Panc1 (cell line): ENCODE measurements at regions not wholly inside any gene's neighbourhood (a gene's known extent, or its start where the extent isn't known, plus 50 kb on each side); places are given as distances from the start of the nearest gene placed in this dataset.
A peak's percentile ranks its signal among the peaks of the same experiment; 100 is the strongest.

ENCODE experiments used
- ATAC-seq: fragments of 200-7000 bp; cut with Tn5 transposase; 2 replicates; pipeline ENCODE4 v1.9.1; 2020; ENCODE audit warnings: mild to moderate bottlenecking, moderate library complexity
- BruUV-seq: library from RNA; stranded (reverse); fragments of 400-500 nt; replicated peaks from 2 replicates; lab custom pipeline; 2021; lab: Mats Ljungman, UMichigan
- CTCF ChIA-PET: fragments of 300-600 bp; sonication (Branson Sonifier 250); formaldehyde crosslinking; loops from one replicate; lab custom pipeline; 2022; ENCODE audit warnings: antibody characterized with exemption; lab: Charles Lee
- POLR2A ChIA-PET: fragments of 300-600 bp; sonication (Branson Sonifier 250); formaldehyde crosslinking; loops from one replicate; lab custom pipeline; 2022; ENCODE audit warnings: antibody characterized with exemption; lab: Charles Lee
- DNase-seq: peaks from one replicate; pipeline ENCODE4 v3.0.0-alpha.2; 2010; ENCODE audit warnings: low read depth, low spot score
- H3K27ac ChIP-seq: 2 replicates; pipeline ENCODE4 v1.5.1; 2011; ENCODE audit warnings: mild to moderate bottlenecking, low read length, inconsistent platforms
- H3K27me3 ChIP-seq: fragments of 200-500 bp; sonication (Bioruptor generic); 2 replicates; pipeline ENCODE4 v1.6.0; 2014; ENCODE audit warnings: low read length, inconsistent platforms; ENCODE audit not compliant: control insufficient read depth, insufficient read depth
- H3K36me3 ChIP-seq: fragments of 200-500 bp; sonication (Bioruptor generic); 2 replicates; pipeline ENCODE4 v1.5.1; 2014; ENCODE audit warnings: inconsistent platforms, mild to moderate bottlenecking, low read length, moderate library complexity; ENCODE audit not compliant: control insufficient read depth, insufficient read depth
- H3K4me1 ChIP-seq: 2 replicates; pipeline ENCODE4 v1.5.1; 2011; ENCODE audit warnings: inconsistent platforms, mild to moderate bottlenecking, low read length, moderate library complexity; ENCODE audit not compliant: control insufficient read depth, insufficient read depth
- H3K4me3 ChIP-seq, 2 experiments: 2 replicates each; pipeline ENCODE4 v1.5.1; 2011 to 2012; ENCODE audit warnings: low read depth in 2 of 2, low read length in 2 of 2, mild to moderate bottlenecking in 2 of 2, inconsistent platforms in 1 of 2, moderate library complexity in 1 of 2
- H3K9me3 ChIP-seq: fragments of 200-500 bp; sonication (Bioruptor generic); 2 replicates; pipeline ENCODE4 v1.5.1; 2014; ENCODE audit warnings: low read depth, mild to moderate bottlenecking, inconsistent platforms, low read length, moderate library complexity; ENCODE audit not compliant: control insufficient read depth, insufficient read depth
- POLR2AphosphoS5 ChIP-seq: IDR thresholded peaks from 2 replicates; pipeline ENCODE4 v1.6.1; 2012; ENCODE audit warnings: mild to moderate bottlenecking, low read depth, low read length, moderate library complexity
- SIN3A ChIP-seq: IDR thresholded peaks from 2 replicates; pipeline ENCODE4 v1.6.1; 2012; ENCODE audit warnings: low read depth, mild to moderate bottlenecking, low read length, moderate library complexity, borderline replicate concordance; ENCODE audit not compliant: insufficient read depth
- TCF7L2 ChIP-seq: IDR thresholded peaks from 2 replicates; pipeline ENCODE4 v1.6.1; 2011; ENCODE audit warnings: mild to moderate bottlenecking, low read depth, low read length, inconsistent platforms
- in situ Hi-C: cut with HindIII; loops from 2 replicates; pipeline ENCODE4 v1.10.0; 2016; ENCODE audit warnings: low sequenced_read_pairs, low pct_unique_long_range_greater_than_20kb
- intact Hi-C: fragments of 100-400 bp; cut with micrococcal nuclease; formaldehyde crosslinking; loops from one replicate; pipeline ENCODE4 v1.10.0; 2022; ENCODE audit not compliant: unreplicated experiment
- TF ChIP-seq, protein P1 (sequence below): fragments of 450-650 bp; IDR thresholded peaks from 2 replicates; pipeline ENCODE4 v1.5.1; 2017; ENCODE audit warnings: mild to moderate bottlenecking
- TF ChIP-seq, protein P2 (sequence below), 2 experiments: IDR thresholded peaks; 2 replicates each; pipeline ENCODE4 v1.6.1; 2011 to 2012; ENCODE audit warnings: low read depth in 2 of 2, control low read depth in 1 of 2, low read length in 1 of 2, mild to moderate bottlenecking in 1 of 2, moderate library complexity in 1 of 2; ENCODE audit not compliant: insufficient read depth in 1 of 2

GRCh38 chr1:62370594-62370993 lies 51.4 kb upstream of the KANK4 start:
- intact Hi-C loops: no loop called here
- Histone ChIP-seq H3K36me3 (no peaks in the 10 kb centered on the region), H3K27ac (no peak overlapping the region), H3K27me3 (peaks cover 3% of the 10 kb centered on the region; the same call in 1 of the 2 replicates), H3K4me3 (no peak overlapping the region), H3K9me3 (no peaks in the 10 kb centered on the region), H3K4me1 (no peaks in the 10 kb centered on the region)
- ChIA-PET CTCF (no interaction called here), POLR2A (no interaction called here)
- BruUV-seq: no TSS peak
- in situ Hi-C loops: no loop called here
- no peak for TF ChIP-seq POLR2AphosphoS5
- TF ChIP-seq, protein P1, sequence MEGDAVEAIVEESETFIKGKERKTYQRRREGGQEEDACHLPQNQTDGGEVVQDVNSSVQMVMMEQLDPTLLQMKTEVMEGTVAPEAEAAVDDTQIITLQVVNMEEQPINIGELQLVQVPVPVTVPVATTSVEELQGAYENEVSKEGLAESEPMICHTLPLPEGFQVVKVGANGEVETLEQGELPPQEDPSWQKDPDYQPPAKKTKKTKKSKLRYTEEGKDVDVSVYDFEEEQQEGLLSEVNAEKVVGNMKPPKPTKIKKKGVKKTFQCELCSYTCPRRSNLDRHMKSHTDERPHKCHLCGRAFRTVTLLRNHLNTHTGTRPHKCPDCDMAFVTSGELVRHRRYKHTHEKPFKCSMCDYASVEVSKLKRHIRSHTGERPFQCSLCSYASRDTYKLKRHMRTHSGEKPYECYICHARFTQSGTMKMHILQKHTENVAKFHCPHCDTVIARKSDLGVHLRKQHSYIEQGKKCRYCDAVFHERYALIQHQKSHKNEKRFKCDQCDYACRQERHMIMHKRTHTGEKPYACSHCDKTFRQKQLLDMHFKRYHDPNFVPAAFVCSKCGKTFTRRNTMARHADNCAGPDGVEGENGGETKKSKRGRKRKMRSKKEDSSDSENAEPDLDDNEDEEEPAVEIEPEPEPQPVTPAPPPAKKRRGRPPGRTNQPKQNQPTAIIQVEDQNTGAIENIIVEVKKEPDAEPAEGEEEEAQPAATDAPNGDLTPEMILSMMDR: 0 out of 2 replicates have a peak, but pooled peaks have one; percentile 6
- no peak for TF ChIP-seq TCF7L2
- no peak for DNase-seq
- ATAC-seq: no peak

- in situ Hi-C loops: no loop called here
Measured at GRCh38 chr1:62371375-62371774, 52.1 kb upstream of the KANK4 start.

More at GRCh38 chr1:62371375-62371774, 52.1 kb upstream of the KANK4 start:
- intact Hi-C loops: no loop called here
- DNase-seq (no peak), ATAC-seq (no peak)
- Histone ChIP-seq H3K4me1 (no peaks in the 10 kb centered on the region), H3K4me3 (no peak overlapping the region), H3K9me3 (no peaks in the 10 kb centered on the region), H3K27ac (no peak overlapping the region), H3K27me3 (peaks cover 3% of the 10 kb centered on the region; the same call in 1 of the 2 replicates), H3K36me3 (no peaks in the 10 kb centered on the region)
- POLR2A ChIA-PET: interaction anchor here (0.7 kb wide), 1 partner anchor 34 kb away, joined by 3 read pairs; no protein-coding TSS in a partner anchor
- no TSS peak for BruUV-seq
- CTCF ChIA-PET: no interaction called here
- no peak for TF ChIP-seq SIN3A
- TF ChIP-seq, protein P2, sequence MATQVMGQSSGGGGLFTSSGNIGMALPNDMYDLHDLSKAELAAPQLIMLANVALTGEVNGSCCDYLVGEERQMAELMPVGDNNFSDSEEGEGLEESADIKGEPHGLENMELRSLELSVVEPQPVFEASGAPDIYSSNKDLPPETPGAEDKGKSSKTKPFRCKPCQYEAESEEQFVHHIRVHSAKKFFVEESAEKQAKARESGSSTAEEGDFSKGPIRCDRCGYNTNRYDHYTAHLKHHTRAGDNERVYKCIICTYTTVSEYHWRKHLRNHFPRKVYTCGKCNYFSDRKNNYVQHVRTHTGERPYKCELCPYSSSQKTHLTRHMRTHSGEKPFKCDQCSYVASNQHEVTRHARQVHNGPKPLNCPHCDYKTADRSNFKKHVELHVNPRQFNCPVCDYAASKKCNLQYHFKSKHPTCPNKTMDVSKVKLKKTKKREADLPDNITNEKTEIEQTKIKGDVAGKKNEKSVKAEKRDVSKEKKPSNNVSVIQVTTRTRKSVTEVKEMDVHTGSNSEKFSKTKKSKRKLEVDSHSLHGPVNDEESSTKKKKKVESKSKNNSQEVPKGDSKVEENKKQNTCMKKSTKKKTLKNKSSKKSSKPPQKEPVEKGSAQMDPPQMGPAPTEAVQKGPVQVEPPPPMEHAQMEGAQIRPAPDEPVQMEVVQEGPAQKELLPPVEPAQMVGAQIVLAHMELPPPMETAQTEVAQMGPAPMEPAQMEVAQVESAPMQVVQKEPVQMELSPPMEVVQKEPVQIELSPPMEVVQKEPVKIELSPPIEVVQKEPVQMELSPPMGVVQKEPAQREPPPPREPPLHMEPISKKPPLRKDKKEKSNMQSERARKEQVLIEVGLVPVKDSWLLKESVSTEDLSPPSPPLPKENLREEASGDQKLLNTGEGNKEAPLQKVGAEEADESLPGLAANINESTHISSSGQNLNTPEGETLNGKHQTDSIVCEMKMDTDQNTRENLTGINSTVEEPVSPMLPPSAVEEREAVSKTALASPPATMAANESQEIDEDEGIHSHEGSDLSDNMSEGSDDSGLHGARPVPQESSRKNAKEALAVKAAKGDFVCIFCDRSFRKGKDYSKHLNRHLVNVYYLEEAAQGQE (IDR thresholded peaks at IDR 0.05; ENCODE audit: insufficient read depth in 1 of 2, low read depth in 2 of 2, low read length in 1 of 2): no peak
- TF ChIP-seq POLR2AphosphoS5: no peak
- TF ChIP-seq TCF7L2: no peak
- TF ChIP-seq, protein P1: no peak
